ENCODE measurements at regions not wholly inside any gene's neighbourhood (a gene's known extent, or its start where the extent isn't known, plus 50 kb on each side); places are given as distances from the start of the nearest gene placed in this dataset.

DNA sequence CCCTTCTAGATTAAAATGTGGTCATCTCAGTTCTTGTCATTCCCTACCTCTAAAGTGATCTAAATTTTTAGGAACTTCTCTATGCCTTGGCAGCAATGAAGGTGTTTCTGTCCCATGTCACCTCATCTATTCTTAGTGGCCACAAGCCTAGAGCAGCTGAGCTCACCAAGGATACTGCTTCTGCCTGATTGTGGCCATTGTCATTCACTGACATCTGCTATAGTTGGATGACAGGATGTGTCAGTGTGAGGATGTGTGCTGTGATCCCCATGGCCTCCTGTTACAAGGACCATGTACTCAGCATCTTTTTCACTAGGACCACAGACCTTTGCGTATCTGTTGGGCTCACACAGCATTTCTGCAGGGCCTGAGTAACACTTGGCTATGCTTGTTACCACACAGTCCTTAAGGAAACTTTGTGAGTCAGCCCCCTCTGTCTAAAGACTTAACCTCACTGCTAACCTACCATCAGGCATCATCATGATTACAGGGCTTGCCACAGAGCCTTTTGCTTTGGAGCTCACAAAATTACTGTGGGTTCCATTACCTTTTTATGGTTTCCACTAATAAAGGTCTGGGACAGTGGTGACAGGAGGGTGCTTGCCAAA lies 421.0 kb downstream of the ADAM29 start:
- H3K56ac ChIP-seq (replicated peaks; ENCODE audit: insufficient read length, low read depth, low read length), result no peak overlapping the region
- no peaks in the 10 kb centered on the region for H3K4me1 ChIP-seq (replicated peaks in 1 of 4; ENCODE audit: control insufficient read depth in 3 of 4, insufficient read depth in 4 of 4, low read length in 3 of 4)
- TF ChIP-seq SUZ12 (IDR thresholded peaks at IDR 0.05; ENCODE audit: low read length), result no peak
- no peak for TF ChIP-seq POLR2AphosphoS5 (IDR thresholded peaks at IDR 0.05; ENCODE audit: low read depth, low read length)
- TF ChIP-seq KDM1A (IDR thresholded peaks at IDR 0.05; ENCODE audit: borderline replicate concordance, low read length), result no peak
- TF ChIP-seq KDM5A (IDR thresholded peaks at IDR 0.05; ENCODE audit: low read length), result no peak
- TF ChIP-seq BCL11A (IDR thresholded peaks at IDR 0.05; ENCODE audit: low read depth in 2 of 2, low read length in 2 of 2), result no peak
- no peak for TF ChIP-seq ZNF274 (IDR thresholded peaks at IDR 0.05; ENCODE audit: borderline replicate concordance, extremely low read depth, low read length)
- TF ChIP-seq POLR2A (IDR thresholded peaks at IDR 0.05; ENCODE audit: control extremely low read depth in 1 of 2, low read depth in 2 of 2, low read length in 2 of 2), result no peak
- TF ChIP-seq CREB1 (IDR thresholded peaks at IDR 0.05), result no peak
- no peak for TF ChIP-seq SIN3A (conservative IDR thresholded peaks at IDR 0.05 in 1 of 2, IDR thresholded peaks at IDR 0.05 in 1 of 2; ENCODE audit: low read depth in 1 of 2, low read length in 2 of 2)
- TF ChIP-seq TCF12 (IDR thresholded peaks at IDR 0.05; ENCODE audit: low read depth, low read length), result no peak
- no peak for TF ChIP-seq EP300 (IDR thresholded peaks at IDR 0.05; ENCODE audit: borderline replicate concordance in 1 of 2, low read depth in 2 of 2, low read length in 2 of 2)
- TF ChIP-seq PHF8 (conservative IDR thresholded peaks at IDR 0.05; ENCODE audit: low read depth, low read length), result no peak
- no peak for TF ChIP-seq TAF7 (optimal IDR thresholded peaks at IDR 0.05; ENCODE audit: borderline replicate concordance, low read depth, low read length)

More for the DNA sequence above, 421.0 kb downstream of the ADAM29 start:
- no peak for FAIRE-seq
- Histone ChIP-seq H3K18ac (ENCODE audit: extremely low read depth, low read length) (no peak overlapping the region), H2BK120ac (replicated peaks; ENCODE audit: low read depth, low read length) (no peak overlapping the region), H4K91ac (replicated peaks; ENCODE audit: insufficient read length, low read length) (no peak overlapping the region), H2AK5ac (ENCODE audit: low read depth, low read length) (no peak overlapping the region), H4K8ac (ENCODE audit: extremely low read depth, insufficient read depth, low read length) (no peak overlapping the region), H3K23me2 (ENCODE audit: low read depth, low read length) (no peaks in the 10 kb centered on the region), H3K23ac (ENCODE audit: insufficient read length) (no peak overlapping the region), H3K4ac (replicated peaks; ENCODE audit: insufficient read length, low read depth, low read length) (no peak overlapping the region), H2BK5ac (ENCODE audit: low read depth, low read length) (no peak overlapping the region), H2BK12ac (ENCODE audit: low read depth, low read length) (no peak overlapping the region), H3K27me3 (replicated peaks in 1 of 4; ENCODE audit: control insufficient read depth in 3 of 4, extremely low read depth in 1 of 4, insufficient read depth in 3 of 4, low read length in 3 of 4) (peaks cover 0 to 1% (median 0%) of the 10 kb centered on the region in 4 experiments; a peak in 1 of 7 replicates), H4K20me1 (replicated peaks in 1 of 2; ENCODE audit: control insufficient read depth in 1 of 2, insufficient read depth in 2 of 2, low read length in 2 of 2) (no peaks in the 10 kb centered on the region), H3K9me3 (ENCODE audit: insufficient read depth in 2 of 2, low read depth in 1 of 2, low read length in 1 of 2) (peaks cover 0 to 4% of the 10 kb centered on the region in 2 experiments; a peak in 1 of 4 replicates), H3K4me2 (ENCODE audit: insufficient read depth in 1 of 2, low read depth in 2 of 2, low read length in 2 of 2) (no peak overlapping the region), H3K4me3 (ENCODE audit: extremely low read depth in 1 of 4, insufficient read depth in 2 of 4, low read depth in 3 of 4, low read length in 4 of 4) (no peak overlapping the region), H3K14ac (ENCODE audit: insufficient read length) (no peak overlapping the region), H2AFZ (ENCODE audit: low read length) (no peak overlapping the region; the same call in 1 of the 2 replicates), H2BK20ac (ENCODE audit: low read length) (no peak overlapping the region), H2BK15ac (ENCODE audit: low read length) (no peak overlapping the region), H3K79me1 (ENCODE audit: low read depth, low read length) (no peaks in the 10 kb centered on the region), H3K9ac (replicated peaks in 1 of 4; ENCODE audit: extremely low read depth in 1 of 4, low read depth in 3 of 4, low read length in 3 of 4) (no peak overlapping the region), H3K27ac (ENCODE audit: low read depth, low read length) (no peak overlapping the region), H3K79me2 (ENCODE audit: control insufficient read depth in 1 of 2, insufficient read depth in 2 of 2, low read length in 2 of 2) (no peaks in the 10 kb centered on the region), H4K5ac (ENCODE audit: insufficient read length, low read depth, low read length) (no peak overlapping the region), H3K36me3 (ENCODE audit: control insufficient read depth in 2 of 4, insufficient read depth in 4 of 4, low read length in 3 of 4) (no peaks in the 10 kb centered on the region)
- 100% methylated on average over 1 of the region's 1 CpG; no CpG with 5 or more reads in 1 of the 2 experiments for WGBS, 2 experiments (ENCODE audit: extremely low coverage in 1 of 2, insufficient coverage in 1 of 2, insufficient read length in 1 of 2, insufficient replicate concordance in 2 of 2, low coverage in 1 of 2, low lambda C conversion rate in 2 of 2, missing lambda C conversion rate in 1 of 2)
- no peak for DNase-seq (ENCODE audit: low read depth in 1 of 2, low spot score in 2 of 2)
- POLR2A ChIA-PET (ENCODE audit: partially characterized antibody), result no interaction called here
- CTCF ChIA-PET (ENCODE audit: partially characterized antibody), result no interaction called here

Measured in H1 (cell line).